Prostate gland (tissue), 2 donors: ENCODE measurements at regions not wholly inside any gene's neighbourhood (a gene's known extent, or its start where the extent isn't known, plus 50 kb on each side); places are given as distances from the start of the nearest gene placed in this dataset.

Source experiments
- DNase-seq: peaks from one replicate; pipeline ENCODE4 v3.0.0-alpha.2; 2019; ENCODE audit warnings: low spot score
- H3K27ac ChIP-seq, 2 donors: fragments of 200-600 bp; sonication (generic); 2 replicates each; pipeline ENCODE4 v1.5.1; 2017 to 2019
- H3K27me3 ChIP-seq: fragments of 200-600 bp; sonication (generic); replicated peaks from 2 replicates; pipeline ENCODE4 v1.5.1; 2019; ENCODE audit not compliant: insufficient read depth
- H3K36me3 ChIP-seq, 2 donors: fragments of 200-600 bp; sonication (generic); 1 replicate in 1 of 2; 2 replicates in 1 of 2; pipeline versions ENCODE4 v1.5.1 to v1.8.1; 2017 to 2019
- H3K4me1 ChIP-seq: fragments of 200-600 bp; sonication (generic); replicated peaks from 2 replicates; pipeline ENCODE4 v1.5.1; 2019
- H3K4me3 ChIP-seq, 2 donors: fragments of 200-600 bp; sonication (generic); 2 replicates each; pipeline ENCODE4 v1.5.1; 2017 to 2019
- H3K9me3 ChIP-seq: fragments of 200-600 bp; sonication (generic); 2 replicates; pipeline ENCODE4 v1.5.1; 2017
- CTCF ChIP-seq, 4 experiments: fragments of 200-600 bp in 2 of 4; fragments of 450-650 bp in 2 of 4; sonication (generic) in 2 of 4; IDR thresholded peaks; 1 replicate in 3 of 4; 2 replicates in 1 of 4; pipeline ENCODE4 v1.5.1; 2016 to 2019; ENCODE audit warnings: antibody characterized with exemption in 4 of 4, mild to moderate bottlenecking in 2 of 4, moderate library complexity in 2 of 4
- POLR2A ChIP-seq: fragments of 450-650 bp; IDR thresholded peaks from one replicate; pipeline ENCODE4 v1.6.1; 2016; ENCODE audit warnings: antibody characterized with exemption, mild to moderate bottlenecking
- POLR2AphosphoS5 ChIP-seq: sonication (generic); formaldehyde crosslinking; IDR thresholded peaks from one replicate; pipeline ENCODE4 v1.6.1; 2017; ENCODE audit warnings: antibody characterized with exemption
- WGBS: methylation state at CpG from one replicate; pipeline ENCODE4 v1.1.5; 2018; 5-methylcytosine and 5-hydroxymethylcytosine counted together
- intact Hi-C: fragments of 100-400 bp; cut with DNase I; formaldehyde crosslinking; loops from one replicate; pipeline ENCODE4 v1.14.2; 2022

GRCh38 chr3:154782151-154782550 lies 298.0 kb upstream of the MME start:
- Histone ChIP-seq H3K4me1 (no peaks in the 10 kb centered on the region), H3K36me3 (no peaks in the 10 kb centered on the region), H3K27me3 (no peaks in the 10 kb centered on the region), H3K4me3 (no peak overlapping the region), H3K9me3 (no peaks in the 10 kb centered on the region), H3K27ac (no peak overlapping the region)
- 77% methylated on average over 2 of the region's 2 CpGs for WGBS
- TF ChIP-seq CTCF (IDR thresholded peaks at IDR 0.05) (no peak), POLR2AphosphoS5 (no peak), POLR2A (no peak)
- intact Hi-C loops: no loop called here
- no peak for DNase-seq

GRCh38 chr3:154781595-154781994 lies 298.5 kb upstream of the MME start:
- intact Hi-C loops: no loop called here
- TF ChIP-seq POLR2AphosphoS5: no peak
- TF ChIP-seq POLR2A: no peak
- TF ChIP-seq CTCF (IDR thresholded peaks at IDR 0.05): no peak
- 90% methylated on average over 3 of the region's 3 CpGs for WGBS

DNA sequence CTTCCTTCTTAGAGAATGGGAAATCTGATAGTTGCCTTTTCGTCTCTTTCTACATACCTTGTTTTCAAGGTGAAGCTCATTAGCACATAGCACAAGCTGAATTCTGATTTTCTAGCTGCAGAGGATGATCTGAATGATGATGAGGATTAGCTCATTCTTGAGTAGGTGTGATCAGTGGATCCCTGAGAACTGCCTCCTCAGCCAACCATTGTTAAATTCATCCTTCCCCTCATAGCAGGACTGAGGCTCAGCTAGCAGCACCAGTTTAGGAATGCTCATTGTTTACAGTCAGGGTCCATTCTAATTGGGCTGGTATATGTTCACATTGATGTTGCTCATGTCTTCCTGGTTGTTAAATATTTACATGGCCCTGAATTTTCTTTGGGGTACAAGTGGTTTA lies 299.9 kb upstream of the MME start:
- Histone ChIP-seq H3K27me3 (no peaks in the 10 kb centered on the region), H3K36me3 (no peaks in the 10 kb centered on the region), H3K4me1 (no peaks in the 10 kb centered on the region), H3K4me3 (no peak overlapping the region), H3K9me3 (no peaks in the 10 kb centered on the region), H3K27ac (no peak overlapping the region)
- no peak for DNase-seq
- intact Hi-C loops: no loop called here
- 71% methylated on average over 1 of the region's 1 CpG for WGBS
- TF ChIP-seq POLR2AphosphoS5 (no peak), POLR2A (no peak), CTCF (IDR thresholded peaks at IDR 0.05) (no peak)

More at GRCh38 chr3:154781595-154781994, 298.5 kb upstream of the MME start:
- Histone ChIP-seq H3K4me3 (no peak overlapping the region), H3K27ac (no peak overlapping the region), H3K27me3 (no peaks in the 10 kb centered on the region), H3K9me3 (no peaks in the 10 kb centered on the region), H3K36me3 (no peaks in the 10 kb centered on the region), H3K4me1 (no peaks in the 10 kb centered on the region)
- no peak for DNase-seq

GRCh38 chr3:154779571-154779970 lies 300.5 kb upstream of the MME start:
- H3K36me3 ChIP-seq: no peaks in the 10 kb centered on the region
- TF ChIP-seq POLR2A (no peak), CTCF (IDR thresholded peaks at IDR 0.05) (no peak), POLR2AphosphoS5 (no peak)
- no peak for DNase-seq
- H3K9me3 ChIP-seq: no peaks in the 10 kb centered on the region
- WGBS: 22% methylated on average over 2 of the region's 2 CpGs
- no peaks in the 10 kb centered on the region for H3K27me3 ChIP-seq
- H3K27ac ChIP-seq: no peak overlapping the region
- no peaks in the 10 kb centered on the region for H3K4me1 ChIP-seq
- no peak overlapping the region for H3K4me3 ChIP-seq
- intact Hi-C loops: no loop called here

GRCh38 chr3:154778057-154778456 lies 302.1 kb upstream of the MME start:
- Histone ChIP-seq H3K27ac (no peak overlapping the region), H3K36me3 (no peaks in the 10 kb centered on the region), H3K9me3 (no peaks in the 10 kb centered on the region), H3K27me3 (no peaks in the 10 kb centered on the region), H3K4me1 (no peaks in the 10 kb centered on the region), H3K4me3 (no peak overlapping the region)
- WGBS: 50% methylated on average over 1 of the region's 1 CpG
- no peak for DNase-seq
- TF ChIP-seq POLR2AphosphoS5: no peak
- TF ChIP-seq POLR2A: no peak
- TF ChIP-seq CTCF (IDR thresholded peaks at IDR 0.05): no peak
- intact Hi-C loops: no loop called here
